HEK293 (cell line): ENCODE measurements at regions not wholly inside any gene's neighbourhood (a gene's known extent, or its start where the extent isn't known, plus 50 kb on each side); places are given as distances from the start of the nearest gene placed in this dataset.

ENCODE experiments used
- CTCF ChIA-PET: fragments of 350-600 bp; formaldehyde crosslinking; extraction: SDS; loops from one replicate; lab custom pipeline; 2021; ENCODE audit warnings: antibody characterized with exemption; lab: Yijun Ruan, JAX
- POLR2A ChIA-PET: fragments of 300-600 bp; formaldehyde crosslinking; extraction: SDS; loops from one replicate; lab custom pipeline; 2020; ENCODE audit warnings: antibody characterized with exemption, inconsistent platforms; lab: Yijun Ruan, JAX
- H3K27ac ChIP-seq: fragments of 200-500 bp; sonication (Bioruptor generic); 2 replicates; pipeline ENCODE4 v1.5.1; 2014; ENCODE audit warnings: low read depth, low read length, control low read depth, inconsistent platforms; ENCODE audit errors: extremely low read depth
- H3K36me3 ChIP-seq, 2 experiments: fragments of 200-500 bp in 1 of 2; sonication (Bioruptor generic) in 1 of 2; 1 replicate in 1 of 2; 2 replicates in 1 of 2; pipeline ENCODE4 v1.5.1; 2014 to 2017; ENCODE audit warnings: inconsistent platforms in 2 of 2, low read length in 2 of 2; ENCODE audit not compliant: control insufficient read depth in 2 of 2, insufficient read depth in 1 of 2
- H3K4me1 ChIP-seq: fragments of 200-500 bp; sonication (Bioruptor generic); 2 replicates; pipeline ENCODE4 v1.5.1; 2014; ENCODE audit warnings: mild to moderate bottlenecking, low read length, inconsistent platforms; ENCODE audit not compliant: control insufficient read depth, insufficient read depth
- H3K4me3 ChIP-seq: 2 replicates; pipeline ENCODE4 v1.5.1; 2011; ENCODE audit warnings: low read depth, mild to moderate bottlenecking, control low read depth, low read length, moderate library complexity
- H3K9me3 ChIP-seq: fragments of 200-500 bp; sonication (Bioruptor generic); 2 replicates; pipeline ENCODE4 v1.5.1; 2014; ENCODE audit warnings: low read depth, low read length, inconsistent platforms; ENCODE audit not compliant: control insufficient read depth, insufficient read depth
- FEZF1 ChIP-seq: fragments of 450-650 bp; formaldehyde crosslinking; IDR thresholded peaks from 2 replicates; pipeline ENCODE4 v1.5.1; 2016; ENCODE audit warnings: missing biosample characterization, missing genetic modification characterization
- HOXA7 ChIP-seq: sonication (generic); formaldehyde crosslinking; IDR thresholded peaks from 2 replicates; pipeline ENCODE4 v1.8.1; 2022; ENCODE audit warnings: missing genetic modification reagents, borderline replicate concordance
- SCRT2 ChIP-seq: fragments of 450-650 bp; formaldehyde crosslinking; IDR thresholded peaks from 2 replicates; pipeline ENCODE4 v1.5.1; 2016; ENCODE audit warnings: missing biosample characterization, missing genetic modification characterization
- ZBTB17 ChIP-seq: fragments of 450-650 bp; formaldehyde crosslinking; IDR thresholded peaks from 2 replicates; pipeline ENCODE4 v1.5.1; 2016; ENCODE audit warnings: missing biosample characterization, missing genetic modification characterization
- ZBTB44 ChIP-seq: fragments of 450-650 bp; IDR thresholded peaks from 2 replicates; pipeline ENCODE4 v1.5.1; 2018; ENCODE audit warnings: missing biosample characterization, mild to moderate bottlenecking, missing genetic modification characterization
- ZBTB6 ChIP-seq: fragments of 450-650 bp; formaldehyde crosslinking; IDR thresholded peaks from 2 replicates; pipeline ENCODE4 v1.5.1; 2017; ENCODE audit warnings: missing biosample characterization, missing genetic modification characterization
- ZNF133 ChIP-seq: fragments of 450-650 bp; formaldehyde crosslinking; IDR thresholded peaks from 2 replicates; pipeline ENCODE4 v1.5.1; 2016; ENCODE audit warnings: missing biosample characterization, missing genetic modification characterization
- ZNF174 ChIP-seq: fragments of 450-650 bp; formaldehyde crosslinking; IDR thresholded peaks from 2 replicates; pipeline ENCODE4 v1.5.0; 2017; ENCODE audit warnings: missing biosample characterization, mild to moderate bottlenecking, missing genetic modification characterization
- ZNF2 ChIP-seq: fragments of 450-650 bp; formaldehyde crosslinking; IDR thresholded peaks from 2 replicates; pipeline ENCODE4 v1.5.1; 2016; ENCODE audit warnings: missing biosample characterization, missing genetic modification characterization
- ZNF214 ChIP-seq: fragments of 450-650 bp; formaldehyde crosslinking; IDR thresholded peaks from 2 replicates; pipeline ENCODE4 v1.5.1; 2017; ENCODE audit warnings: missing biosample characterization, mild to moderate bottlenecking, missing genetic modification characterization, borderline replicate concordance
- ZNF223 ChIP-seq: fragments of 450-650 bp; formaldehyde crosslinking; IDR thresholded peaks from 2 replicates; pipeline ENCODE4 v1.5.1; 2016; ENCODE audit warnings: missing biosample characterization, missing genetic modification characterization
- ZNF248 ChIP-seq: fragments of 450-650 bp; formaldehyde crosslinking; IDR thresholded peaks from 2 replicates; pipeline ENCODE4 v1.5.1; 2017; ENCODE audit warnings: missing biosample characterization, missing genetic modification characterization
- ZNF311 ChIP-seq: fragments of 450-650 bp; formaldehyde crosslinking; IDR thresholded peaks from 2 replicates; pipeline ENCODE4 v1.5.1; 2017; ENCODE audit warnings: missing biosample characterization, missing genetic modification characterization, borderline replicate concordance
- ZNF335 ChIP-seq: fragments of 450-650 bp; formaldehyde crosslinking; conservative IDR thresholded peaks from 2 replicates; pipeline ENCODE4 v1.5.1; 2016; ENCODE audit warnings: missing biosample characterization, missing genetic modification characterization
- ZNF37A ChIP-seq: fragments of 450-650 bp; IDR thresholded peaks from 2 replicates; pipeline ENCODE4 v1.5.1; 2018; ENCODE audit warnings: missing biosample characterization, missing genetic modification characterization
- ZNF391 ChIP-seq: fragments of 450-650 bp; formaldehyde crosslinking; IDR thresholded peaks from 2 replicates; pipeline ENCODE4 v1.5.1; 2016; ENCODE audit warnings: low read depth, missing biosample characterization, missing genetic modification characterization, borderline replicate concordance
- ZNF394 ChIP-seq: fragments of 450-650 bp; formaldehyde crosslinking; IDR thresholded peaks from 2 replicates; pipeline ENCODE4 v1.5.1; 2016; ENCODE audit warnings: missing biosample characterization, missing genetic modification characterization, mild to moderate bottlenecking, moderate library complexity, borderline replicate concordance
- ZNF423 ChIP-seq: fragments of 450-650 bp; formaldehyde crosslinking; IDR thresholded peaks from 2 replicates; pipeline ENCODE4 v1.5.1; 2016; ENCODE audit warnings: missing biosample characterization, missing genetic modification characterization
- ZNF426 ChIP-seq: fragments of 450-650 bp; formaldehyde crosslinking; IDR thresholded peaks from 2 replicates; pipeline ENCODE4 v1.5.1; 2017; ENCODE audit warnings: missing biosample characterization, missing genetic modification characterization, mild to moderate bottlenecking, inconsistent platforms, moderate library complexity
- ZNF449 ChIP-seq: fragments of 450-650 bp; formaldehyde crosslinking; IDR thresholded peaks from 2 replicates; pipeline ENCODE4 v1.5.1; 2017; ENCODE audit warnings: missing biosample characterization, mild to moderate bottlenecking, missing genetic modification characterization, moderate library complexity
- ZNF585B ChIP-seq: fragments of 450-650 bp; formaldehyde crosslinking; IDR thresholded peaks from 2 replicates; pipeline ENCODE4 v1.5.1; 2016; ENCODE audit warnings: missing biosample characterization, missing genetic modification characterization
- ZNF660 ChIP-seq: fragments of 450-650 bp; IDR thresholded peaks from 2 replicates; pipeline ENCODE4 v1.5.1; 2018; ENCODE audit warnings: missing biosample characterization, mild to moderate bottlenecking, missing genetic modification characterization
- ZNF670 ChIP-seq: fragments of 450-650 bp; formaldehyde crosslinking; IDR thresholded peaks from 2 replicates; pipeline ENCODE4 v1.5.1; 2016; ENCODE audit warnings: missing biosample characterization, missing genetic modification characterization, low read depth
- ZNF707 ChIP-seq: fragments of 450-650 bp; formaldehyde crosslinking; IDR thresholded peaks from 2 replicates; pipeline ENCODE4 v1.5.1; 2016; ENCODE audit warnings: missing biosample characterization, missing genetic modification characterization
- ZNF791 ChIP-seq: fragments of 450-650 bp; formaldehyde crosslinking; IDR thresholded peaks from 2 replicates; pipeline ENCODE4 v1.5.1; 2016; ENCODE audit warnings: missing biosample characterization, missing genetic modification characterization
- ZNF792 ChIP-seq: fragments of 450-650 bp; formaldehyde crosslinking; IDR thresholded peaks from 2 replicates; pipeline ENCODE4 v1.5.1; 2016; ENCODE audit warnings: missing biosample characterization, missing genetic modification characterization
- ZNF843 ChIP-seq: fragments of 450-650 bp; formaldehyde crosslinking; IDR thresholded peaks from 2 replicates; pipeline ENCODE4 v1.5.1; 2016; ENCODE audit warnings: missing biosample characterization, missing genetic modification characterization
- ZSCAN16 ChIP-seq: fragments of 450-650 bp; formaldehyde crosslinking; IDR thresholded peaks from 2 replicates; pipeline ENCODE4 v1.5.1; 2016; ENCODE audit warnings: missing biosample characterization, missing genetic modification characterization
- ZSCAN5A ChIP-seq: fragments of 450-650 bp; formaldehyde crosslinking; IDR thresholded peaks from 2 replicates; pipeline ENCODE4 v1.5.1; 2016; ENCODE audit warnings: missing biosample characterization, missing genetic modification characterization

DNA sequence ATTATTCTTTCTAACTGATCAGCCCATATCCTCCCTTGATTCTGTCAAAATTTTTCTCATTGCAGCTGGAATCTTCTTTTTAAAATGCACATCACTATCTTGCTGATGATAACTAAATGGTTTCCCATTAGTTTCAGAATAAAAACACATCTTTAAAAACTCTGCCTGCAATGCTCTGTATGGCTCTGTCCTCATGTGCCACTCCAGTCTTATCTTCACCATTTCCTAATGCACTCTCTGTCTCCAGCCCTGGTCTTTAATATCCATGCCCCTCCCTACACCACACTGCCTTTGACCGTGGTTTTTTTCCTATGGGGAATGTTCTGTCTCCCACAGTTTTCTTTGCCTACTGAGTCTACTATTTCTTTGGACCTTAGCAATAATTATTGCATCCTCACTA, 244.1 kb upstream of the ARSJ start:
- no peak overlapping the region for H3K4me3 ChIP-seq
- ChIA-PET CTCF (interaction anchor here (0.7 kb wide), 1 partner anchor 152 kb away, joined by 6 read pairs; no protein-coding TSS in a partner anchor), POLR2A (no interaction called here)
- no peaks in the 10 kb centered on the region for H3K36me3 ChIP-seq
- H3K27ac ChIP-seq: no peak overlapping the region
- TF ChIP-seq ZNF660 (no peak), ZNF391 (no peak), ZNF37A (tag by site-specific recombination) (no peak), ZSCAN5A (tag by site-specific recombination) (no peak), ZNF133 (no peak), ZNF394 (no peak), ZNF585B (tag by site-specific recombination) (no peak), FEZF1 (no peak), ZBTB6 (tag by site-specific recombination) (no peak), ZNF214 (no peak), ZNF843 (tag by site-specific recombination) (no peak), HOXA7 (CRISPR knock-in tag) (no peak), ZNF423 (tag by site-specific recombination) (no peak)
- H3K4me1 ChIP-seq: no peaks in the 10 kb centered on the region
- no peaks in the 10 kb centered on the region for H3K9me3 ChIP-seq

DNA sequence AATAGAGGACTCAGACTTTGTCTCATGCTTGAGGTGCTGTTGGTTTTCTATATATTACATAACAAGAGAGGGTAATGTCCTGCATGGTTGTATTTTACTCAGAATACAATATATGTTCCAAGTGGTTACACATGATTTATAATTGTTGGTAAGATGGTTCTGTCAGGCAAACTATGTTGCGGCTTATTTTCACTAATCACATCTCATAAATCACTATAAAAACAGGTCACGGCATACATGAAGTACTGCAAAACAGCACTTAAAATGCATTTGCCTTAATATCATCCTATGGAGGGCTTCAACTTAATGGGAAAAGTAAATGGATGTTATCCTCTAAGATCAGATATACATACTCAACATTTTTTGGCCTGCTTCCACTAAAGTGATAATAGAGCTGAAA, 246.0 kb upstream of the ARSJ start:
- CTCF ChIA-PET: no interaction called here
- POLR2A ChIA-PET: no interaction called here
- H3K4me1 ChIP-seq: no peaks in the 10 kb centered on the region
- no peaks in the 10 kb centered on the region for H3K9me3 ChIP-seq
- no peak for TF ChIP-seq ZNF707 (tag by site-specific recombination)
- no peak for TF ChIP-seq FEZF1
- no peak overlapping the region for H3K27ac ChIP-seq
- no peak overlapping the region for H3K4me3 ChIP-seq
- H3K36me3 ChIP-seq: no peaks in the 10 kb centered on the region

DNA sequence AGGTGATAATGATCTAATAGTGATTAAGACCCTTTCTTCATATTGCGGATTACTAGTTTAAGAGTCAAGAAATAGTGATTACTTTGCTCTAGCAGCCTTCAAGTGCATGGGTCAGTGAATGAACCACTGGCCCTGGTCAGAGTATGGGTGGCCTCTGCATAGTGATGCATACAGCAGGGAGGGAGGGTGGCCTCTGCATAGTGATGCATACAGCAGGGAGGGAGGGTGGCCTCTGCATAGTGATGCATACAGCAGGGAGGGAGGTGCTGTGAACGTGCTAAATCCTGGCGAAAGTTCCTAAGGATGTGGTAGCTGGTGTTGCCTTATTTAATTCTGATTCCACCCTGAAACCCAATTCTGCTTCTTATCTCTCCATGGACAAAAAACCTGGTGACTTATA, 246.7 kb upstream of the ARSJ start:
- CTCF ChIA-PET: no interaction called here
- no peaks in the 10 kb centered on the region for H3K36me3 ChIP-seq
- POLR2A ChIA-PET: no interaction called here
- H3K27ac ChIP-seq: no peak overlapping the region
- H3K4me3 ChIP-seq: no peak overlapping the region
- H3K9me3 ChIP-seq: no peaks in the 10 kb centered on the region
- no peaks in the 10 kb centered on the region for H3K4me1 ChIP-seq
- TF ChIP-seq ZNF311 (tag by site-specific recombination) (no peak), ZNF335 (tag by site-specific recombination) (no peak), ZSCAN16 (tag by site-specific recombination) (no peak), SCRT2 (tag by site-specific recombination) (no peak), ZNF449 (tag by site-specific recombination) (no peak), ZNF248 (tag by site-specific recombination) (no peak), ZBTB17 (tag by site-specific recombination) (no peak), ZNF792 (tag by site-specific recombination) (no peak), ZNF670 (tag by site-specific recombination) (no peak), ZNF426 (tag by site-specific recombination) (no peak), ZNF174 (tag by site-specific recombination) (no peak), ZNF2 (tag by site-specific recombination) (no peak), ZBTB44 (tag by site-specific recombination) (no peak), ZNF223 (tag by site-specific recombination) (no peak), ZNF791 (tag by site-specific recombination) (no peak)
